COLO668 (cell line): ENCODE measurements at regions not wholly inside any gene's neighbourhood (a gene's known extent, or its start where the extent isn't known, plus 50 kb on each side); places are given as distances from the start of the nearest gene placed in this dataset.

Source experiments
- DNase-seq: peaks from one replicate; lab custom pipeline; 2025; ENCODE audit not compliant: unreplicated experiment; lab: John Stamatoyannopoulos, UW

DNA sequence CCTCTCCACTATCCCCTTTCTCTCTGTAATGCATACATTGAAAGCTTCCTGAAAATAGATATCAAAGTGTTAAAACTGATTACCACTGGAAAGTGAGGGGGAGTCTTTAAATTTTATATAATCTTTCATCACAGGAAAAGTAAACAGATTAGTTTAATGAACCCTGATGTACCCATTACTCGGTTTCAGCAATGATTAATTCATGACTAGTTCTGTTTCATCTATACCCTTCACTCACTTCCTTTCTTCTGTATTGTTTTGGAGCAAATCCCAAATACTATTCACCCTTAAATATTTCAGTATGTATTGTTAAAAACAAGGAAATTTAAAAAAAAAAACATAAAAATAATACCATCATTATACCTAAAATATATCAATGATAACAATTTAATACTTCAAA is 67.3 kb upstream of the TMCC3 start:
- no peak for DNase-seq

DNA sequence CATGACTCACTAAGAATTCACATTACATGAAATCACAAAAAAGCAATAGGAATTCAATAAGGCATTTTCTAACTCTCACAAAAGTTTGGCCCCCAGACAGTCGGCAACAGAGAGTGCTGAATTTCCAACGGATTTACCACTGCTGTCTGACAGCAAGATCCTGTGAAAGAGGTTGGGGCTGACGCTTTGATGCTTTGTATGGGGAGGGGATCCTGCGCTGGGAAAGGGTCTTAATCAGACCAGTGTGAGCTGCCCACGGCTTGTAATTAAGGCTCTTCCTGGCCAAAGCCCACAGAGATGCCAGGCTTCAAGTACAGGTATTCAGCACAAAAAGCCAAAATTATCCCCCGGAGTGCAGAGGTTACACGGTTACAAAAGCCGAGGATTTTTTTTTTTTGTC is 66.8 kb upstream of the TMCC3 start:
- DNase-seq, result no peak

DNA sequence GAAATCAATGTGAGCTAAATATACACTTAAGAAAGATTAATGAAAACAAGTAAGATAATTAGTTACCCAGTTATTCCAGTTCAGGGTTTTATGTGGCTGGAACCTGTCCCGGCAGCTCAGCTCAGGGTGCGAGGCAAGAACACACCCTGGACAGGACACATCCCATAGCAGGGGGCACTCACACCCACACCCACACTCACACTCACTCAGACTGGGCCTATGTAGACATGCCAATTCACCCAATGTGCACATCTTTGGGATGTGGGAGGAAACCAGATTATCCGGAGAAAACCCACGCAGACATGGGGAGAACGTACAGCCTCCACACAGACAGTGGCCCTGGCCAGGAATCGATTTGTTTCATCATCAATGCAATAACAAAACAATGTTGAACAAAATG is 66.0 kb upstream of the TMCC3 start:
- no peak for DNase-seq

DNA sequence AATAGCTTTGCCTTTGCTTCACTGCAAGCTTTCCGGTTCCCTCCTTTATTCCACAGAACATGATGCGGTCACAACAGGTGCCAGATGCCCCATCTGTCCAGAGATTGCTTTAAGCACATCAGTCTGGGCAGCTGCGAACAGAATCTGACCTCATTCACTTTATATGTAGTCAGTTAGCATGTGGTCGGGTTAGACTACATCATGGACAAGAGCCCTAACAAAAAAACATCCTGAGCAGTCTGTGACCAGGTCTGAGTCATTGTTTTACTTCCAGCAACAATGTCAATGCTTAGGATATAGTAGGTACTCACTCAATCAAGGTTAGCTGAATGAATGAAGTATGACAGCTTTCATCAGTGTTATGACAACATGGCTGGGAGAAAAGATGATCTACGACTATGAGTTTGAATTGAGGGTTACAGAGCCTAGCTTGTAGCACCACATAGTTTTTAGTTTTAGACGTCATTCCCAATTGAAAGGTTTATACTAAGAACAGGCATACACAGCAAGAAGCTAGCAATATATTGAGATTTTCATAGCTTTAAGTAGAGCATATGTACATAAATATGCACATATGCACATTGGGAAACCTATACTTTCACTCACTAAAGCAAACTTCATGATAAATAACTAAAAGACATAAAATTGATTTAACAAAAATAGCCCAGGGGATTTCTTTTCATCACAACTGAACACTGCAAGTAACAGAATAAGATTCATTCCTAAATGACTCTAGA is 64.2 kb upstream of the TMCC3 start:
- DNase-seq, result peak; percentile 91

DNA sequence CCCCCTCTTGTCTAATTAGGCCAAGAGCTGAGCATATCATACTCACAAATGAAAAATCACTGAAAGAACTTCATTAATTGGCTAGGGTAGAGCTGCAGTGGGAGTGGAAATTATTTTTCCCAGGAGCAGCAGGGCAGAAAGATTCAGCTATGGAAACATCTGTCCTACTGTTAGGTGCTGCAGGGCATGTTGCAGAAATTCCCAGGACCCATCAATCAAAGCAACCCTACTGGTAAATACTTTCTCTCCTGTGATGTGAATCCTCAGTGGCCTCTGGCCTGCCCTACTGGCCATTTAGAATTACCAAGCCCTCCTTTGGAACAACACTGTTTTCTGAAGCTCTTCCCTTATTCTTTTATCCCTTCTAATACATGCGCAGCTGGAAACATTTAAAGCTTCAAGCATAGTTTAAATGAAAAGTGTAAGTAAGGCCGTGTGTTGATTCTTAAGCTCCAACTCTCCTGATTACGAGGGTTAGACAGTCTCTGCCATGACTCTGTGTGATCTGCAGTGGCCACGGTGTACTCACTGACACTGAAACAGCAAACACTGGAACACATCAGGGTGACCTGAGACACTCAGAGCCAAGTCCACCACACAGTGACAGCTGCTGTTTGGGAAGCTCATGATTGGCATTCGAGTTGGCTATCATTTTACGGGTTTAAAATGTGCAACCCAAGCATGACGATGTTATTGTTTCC is 62.6 kb upstream of the TMCC3 start:
- peak; percentile 41 for DNase-seq

DNA sequence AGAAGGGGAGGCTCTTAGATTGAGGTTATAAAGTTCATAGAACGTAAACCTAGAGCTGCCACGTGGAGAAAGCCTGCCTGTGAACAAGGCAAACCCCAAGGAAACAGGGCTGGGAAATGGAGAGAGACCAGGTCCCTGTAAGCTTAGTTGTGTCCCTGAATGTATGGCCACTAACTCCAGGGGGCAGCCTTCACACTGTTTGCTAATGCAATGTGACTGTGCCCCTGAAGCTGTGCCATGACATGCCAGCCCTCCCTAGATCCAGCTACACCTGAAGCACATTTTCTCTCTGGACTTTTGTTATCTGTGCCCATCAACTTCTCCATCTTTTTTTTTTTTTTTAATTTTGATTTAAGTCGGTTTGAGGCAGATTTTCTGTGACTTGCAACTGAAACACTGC is 60.6 kb upstream of the TMCC3 start:
- DNase-seq, result peak; percentile 34

DNA sequence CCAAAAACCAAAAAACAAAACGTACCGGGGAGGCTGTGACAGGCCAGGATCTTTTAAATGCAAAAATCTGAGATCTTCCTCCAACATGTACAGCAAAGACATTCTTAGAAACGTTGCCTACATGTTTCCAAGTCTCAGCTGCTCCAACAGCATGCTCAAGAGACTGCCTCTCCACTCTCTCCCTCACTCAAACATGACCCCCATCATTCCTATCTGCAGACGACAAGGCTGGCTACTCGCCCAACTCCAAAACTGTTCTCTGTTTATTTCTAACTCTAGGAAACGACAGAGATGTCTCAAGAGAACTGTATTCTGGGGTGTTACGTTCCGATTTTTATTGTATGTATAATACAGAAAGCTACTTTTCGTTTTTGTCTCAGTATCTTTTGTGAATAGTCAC is 57.5 kb upstream of the TMCC3 start:
- no peak for DNase-seq

DNA sequence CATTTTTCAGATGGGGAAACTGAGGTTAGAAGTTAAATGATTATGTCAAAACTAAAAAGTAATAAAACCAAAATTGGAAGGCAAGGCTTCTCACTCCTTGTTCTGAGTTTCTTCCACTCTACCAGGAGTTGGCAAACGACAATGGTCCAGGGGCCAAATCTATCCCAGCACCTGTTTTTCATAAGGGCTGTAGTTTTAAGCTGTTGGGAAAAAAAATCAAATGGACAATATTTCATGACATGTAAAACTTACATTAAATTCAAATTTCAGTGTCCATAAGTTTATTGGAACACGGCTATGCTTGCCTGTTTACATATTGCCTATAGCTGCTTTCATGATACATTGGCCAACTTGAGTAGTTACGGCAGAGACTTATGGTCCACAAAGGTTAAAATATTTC is 56.7 kb upstream of the TMCC3 start:
- no peak for DNase-seq

DNA sequence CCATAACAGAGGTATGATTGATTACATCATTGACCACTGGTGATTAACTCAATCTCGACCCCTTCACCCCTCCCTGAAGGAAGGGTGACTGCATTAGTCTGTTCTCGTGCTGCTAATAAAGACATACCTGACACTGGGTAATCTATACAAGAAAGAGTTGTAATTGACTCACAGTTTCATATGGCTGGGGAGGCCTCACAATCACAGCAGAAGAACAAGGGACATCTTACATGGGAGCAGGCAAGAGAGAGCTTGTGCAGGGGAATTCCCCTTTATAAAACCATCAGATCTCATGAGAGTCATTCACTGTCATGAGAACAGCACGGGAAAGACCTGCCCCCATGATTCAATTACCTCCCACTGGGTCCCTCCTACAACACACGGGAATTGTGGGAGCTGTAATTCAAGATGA is 55.9 kb upstream of the TMCC3 start:
- DNase-seq, result no peak

DNA sequence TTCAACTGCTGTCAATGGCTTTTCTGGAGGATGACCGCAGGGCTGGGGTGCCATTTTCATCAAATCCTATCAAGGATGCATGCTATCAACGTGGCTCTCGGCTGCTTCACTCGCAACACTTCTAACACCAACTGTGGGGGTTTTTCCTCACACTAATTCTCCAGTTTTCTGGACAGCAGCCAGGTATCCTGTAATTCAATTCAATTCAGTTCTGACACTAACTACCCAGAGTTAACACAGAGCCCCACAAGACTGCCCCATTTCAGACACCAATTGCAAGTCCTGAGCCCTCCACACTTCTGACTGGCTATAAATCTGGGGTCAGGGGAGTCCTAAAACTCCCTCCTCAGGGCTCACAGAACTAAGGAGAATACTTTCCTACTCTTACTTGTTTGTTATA is 55.3 kb upstream of the TMCC3 start:
- no peak for DNase-seq

DNA sequence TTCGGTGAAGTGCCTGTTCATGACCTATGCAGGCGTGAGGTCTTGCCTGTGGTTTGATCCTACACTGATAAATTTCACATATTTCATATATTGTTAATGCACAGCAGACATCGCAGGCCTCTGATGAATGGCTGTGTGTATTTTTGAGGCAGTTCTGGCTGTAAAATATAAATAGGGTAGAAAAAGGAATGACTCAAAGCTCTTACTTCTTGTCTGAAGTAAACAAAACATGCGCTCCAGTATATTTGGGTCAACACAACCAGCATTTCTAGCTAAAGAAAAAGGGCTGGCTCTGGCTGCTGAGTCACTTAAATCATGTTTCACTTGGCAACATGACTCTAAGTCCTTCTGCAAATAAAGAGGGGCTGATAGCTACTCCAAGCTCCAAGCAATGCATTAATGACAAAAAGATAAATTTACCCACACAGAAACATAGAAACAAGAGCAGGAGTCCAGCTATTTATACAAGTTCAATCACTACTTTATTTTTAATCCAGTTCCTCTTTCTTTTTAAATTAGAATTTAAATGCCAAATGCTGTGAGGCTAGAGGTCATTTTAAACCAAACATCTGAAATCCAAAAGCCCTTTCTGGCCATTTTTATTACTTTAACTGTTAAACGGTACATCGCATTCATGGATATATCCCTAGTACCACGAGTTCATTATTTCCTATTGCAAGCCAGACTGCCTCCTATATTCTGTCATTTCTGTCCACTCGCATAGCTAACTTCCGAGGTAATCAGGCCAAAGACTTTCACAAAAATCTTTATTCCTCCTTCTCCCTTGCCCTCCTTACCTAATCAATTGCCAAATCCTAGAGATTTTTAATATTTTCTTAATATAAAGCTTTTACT is 54.3 kb upstream of the TMCC3 start:
- DNase-seq, result peak; percentile 40

DNA sequence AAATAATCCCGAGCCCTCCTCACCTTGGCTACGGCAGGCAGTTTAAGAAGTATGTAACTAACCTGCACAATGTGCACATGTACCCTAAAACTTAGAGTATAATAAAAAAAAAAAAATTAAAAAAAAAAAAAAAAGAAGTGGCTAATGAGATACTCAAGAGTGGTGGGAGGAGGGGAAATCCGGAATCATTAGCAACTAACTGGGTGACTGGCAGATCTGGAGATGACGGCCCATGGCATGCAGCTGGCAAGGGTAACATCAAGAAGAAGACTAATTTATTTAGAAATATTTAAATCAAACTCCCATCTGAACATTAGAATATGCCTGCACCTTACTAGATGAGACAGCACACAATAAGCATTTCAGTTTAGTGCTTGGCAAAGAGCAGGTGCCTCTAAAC is 52.3 kb upstream of the TMCC3 start:
- no peak for DNase-seq

DNA sequence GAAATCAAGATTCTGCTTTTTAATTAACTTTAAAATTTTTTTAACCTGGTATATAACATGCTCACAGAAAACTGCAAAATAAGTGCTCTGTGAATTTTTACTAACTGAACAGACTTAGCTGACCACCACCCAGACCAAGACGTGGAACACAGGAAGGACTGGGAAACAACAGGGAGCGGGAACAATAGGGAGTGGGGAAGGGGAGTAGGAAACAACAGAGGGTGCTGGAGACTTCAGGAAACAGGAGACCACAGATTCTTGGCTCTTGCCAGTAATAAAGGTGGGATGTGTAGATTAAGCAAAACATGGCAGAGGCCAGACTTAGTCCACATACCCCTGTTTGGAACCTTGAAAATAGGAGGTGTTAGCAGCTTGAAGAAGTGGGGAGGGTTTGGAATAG is 51.4 kb upstream of the TMCC3 start:
- no peak for DNase-seq

DNA sequence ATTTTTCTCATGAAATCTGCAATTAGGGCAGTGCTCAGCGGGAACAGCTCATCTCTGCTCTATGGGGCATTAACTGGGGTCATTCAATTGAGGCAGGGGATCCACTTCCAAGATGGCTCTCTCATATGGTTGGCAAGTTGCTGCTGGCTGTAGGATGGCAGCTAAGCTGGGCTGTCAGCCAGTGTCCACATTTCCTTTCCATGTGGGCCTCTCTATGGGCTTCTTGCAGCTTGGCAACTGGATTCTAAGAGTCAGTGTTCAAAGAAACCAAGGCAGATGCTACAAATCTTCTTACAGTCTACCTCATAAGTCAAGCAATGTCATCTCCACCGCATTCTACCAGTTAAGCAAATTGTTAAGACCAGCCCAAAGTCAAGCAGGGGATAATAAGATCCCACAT is 50.3 kb upstream of the TMCC3 start:
- no peak for DNase-seq
